RWPE2 (cell line): ENCODE measurements at regions not wholly inside any gene's neighbourhood (a gene's known extent, or its start where the extent isn't known, plus 50 kb on each side); places are given as distances from the start of the nearest gene placed in this dataset.
"Not testable (repeated sequence)": the region's sequence is repeated elsewhere in the genome, so short reads cannot be mapped to it uniquely, and the experiment has no call there.

Experiments used
- ATAC-seq: fragments of 200-7000 bp; cut with Tn5 transposase; 3 replicates; pipeline ENCODE4 v1.9.1; 2021; ENCODE audit warnings: low read depth
- DNase-seq: peaks from one replicate; pipeline ENCODE4 v3.0.0-alpha.2; 2020; ENCODE audit warnings: low spot score
- H3K27ac ChIP-seq: fragments of 450-650 bp; 2 replicates; pipeline ENCODE4 v1.5.1; 2017; ENCODE audit warnings: mild to moderate bottlenecking; ENCODE audit not compliant: poor library complexity, severe bottlenecking
- H3K27me3 ChIP-seq: fragments of 250-450 bp; sonication (Bioruptor Pico); 2 replicates; pipeline ENCODE4 v1.5.1; 2021; ENCODE audit warnings: mild to moderate bottlenecking, moderate library complexity; ENCODE audit not compliant: insufficient read depth, poor library complexity, severe bottlenecking
- H3K36me3 ChIP-seq: fragments of 250-450 bp; sonication (Bioruptor Pico); 2 replicates; pipeline ENCODE4 v1.5.1; 2020; ENCODE audit warnings: low read depth, mild to moderate bottlenecking, moderate library complexity
- H3K4me1 ChIP-seq: fragments of 250-450 bp; sonication (Bioruptor Pico); 2 replicates; pipeline ENCODE4 v1.5.1; 2021; ENCODE audit warnings: mild to moderate bottlenecking, moderate library complexity; ENCODE audit not compliant: insufficient read depth, poor library complexity, severe bottlenecking
- H3K4me3 ChIP-seq: fragments of 250-450 bp; sonication (Bioruptor Pico); 2 replicates; pipeline ENCODE4 v1.5.1; 2021; ENCODE audit warnings: mild to moderate bottlenecking, moderate library complexity; ENCODE audit not compliant: severe bottlenecking
- H3K9me3 ChIP-seq: fragments of 250-450 bp; sonication (Bioruptor Pico); 2 replicates; pipeline ENCODE4 v1.5.1; 2021; ENCODE audit warnings: mild to moderate bottlenecking, moderate library complexity; ENCODE audit not compliant: severe bottlenecking
- TF ChIP-seq, protein P1 (sequence below): fragments of 450-650 bp; IDR thresholded peaks from one replicate; pipeline ENCODE4 v1.5.1; 2017; ENCODE audit warnings: mild to moderate bottlenecking, moderate library complexity; ENCODE audit not compliant: poor library complexity, severe bottlenecking

DNA sequence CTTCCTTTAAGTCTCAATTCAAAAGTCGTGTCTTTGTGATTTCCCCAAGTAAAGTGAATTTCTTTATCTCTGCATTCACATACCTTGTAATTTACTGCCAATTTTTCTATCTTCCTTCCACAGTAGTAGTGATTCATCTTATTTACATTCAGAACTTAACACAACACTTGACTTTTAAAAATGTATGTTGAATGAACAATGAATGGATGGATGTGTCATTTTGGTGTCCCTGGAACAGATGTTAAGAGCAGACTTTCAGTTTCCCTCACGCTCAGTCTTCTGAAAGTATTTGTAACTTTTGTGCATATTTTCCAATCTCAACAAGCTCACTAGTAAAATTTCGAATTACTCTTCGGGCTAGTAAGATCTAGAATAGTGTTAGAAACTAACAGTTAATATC lies 352.0 kb downstream of the HHIPL2 start:
- no peaks in the 10 kb centered on the region for H3K9me3 ChIP-seq
- ATAC-seq = no peak
- no peak overlapping the region for H3K27ac ChIP-seq
- DNase-seq = no peak
- no peaks in the 10 kb centered on the region for H3K36me3 ChIP-seq
- H3K4me3 ChIP-seq = no peak overlapping the region
- TF ChIP-seq, protein P1, sequence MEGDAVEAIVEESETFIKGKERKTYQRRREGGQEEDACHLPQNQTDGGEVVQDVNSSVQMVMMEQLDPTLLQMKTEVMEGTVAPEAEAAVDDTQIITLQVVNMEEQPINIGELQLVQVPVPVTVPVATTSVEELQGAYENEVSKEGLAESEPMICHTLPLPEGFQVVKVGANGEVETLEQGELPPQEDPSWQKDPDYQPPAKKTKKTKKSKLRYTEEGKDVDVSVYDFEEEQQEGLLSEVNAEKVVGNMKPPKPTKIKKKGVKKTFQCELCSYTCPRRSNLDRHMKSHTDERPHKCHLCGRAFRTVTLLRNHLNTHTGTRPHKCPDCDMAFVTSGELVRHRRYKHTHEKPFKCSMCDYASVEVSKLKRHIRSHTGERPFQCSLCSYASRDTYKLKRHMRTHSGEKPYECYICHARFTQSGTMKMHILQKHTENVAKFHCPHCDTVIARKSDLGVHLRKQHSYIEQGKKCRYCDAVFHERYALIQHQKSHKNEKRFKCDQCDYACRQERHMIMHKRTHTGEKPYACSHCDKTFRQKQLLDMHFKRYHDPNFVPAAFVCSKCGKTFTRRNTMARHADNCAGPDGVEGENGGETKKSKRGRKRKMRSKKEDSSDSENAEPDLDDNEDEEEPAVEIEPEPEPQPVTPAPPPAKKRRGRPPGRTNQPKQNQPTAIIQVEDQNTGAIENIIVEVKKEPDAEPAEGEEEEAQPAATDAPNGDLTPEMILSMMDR = no peak
- no peaks in the 10 kb centered on the region for H3K4me1 ChIP-seq
- H3K27me3 ChIP-seq = no peaks in the 10 kb centered on the region

DNA sequence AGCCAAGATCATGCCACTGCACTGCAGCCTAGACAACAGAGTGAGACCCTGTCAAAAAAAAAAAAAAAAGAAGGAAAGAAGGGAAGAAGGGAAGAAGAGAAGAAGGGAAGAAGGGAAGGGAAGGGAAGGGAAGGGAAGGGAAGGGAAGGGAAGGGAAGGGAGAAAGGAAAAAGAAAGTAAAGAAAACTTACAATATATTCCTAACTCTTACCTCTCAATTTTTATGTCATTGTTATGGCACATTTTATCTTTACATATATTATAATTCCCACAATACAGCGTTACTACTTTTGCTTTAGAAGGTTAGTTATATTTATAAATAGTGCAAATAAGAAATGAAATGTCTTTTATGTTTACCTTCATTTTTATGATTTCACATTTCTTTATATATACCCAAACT lies 358.7 kb downstream of the HHIPL2 start:
- no peak for ATAC-seq
- no peaks in the 10 kb centered on the region for H3K27me3 ChIP-seq
- no peaks in the 10 kb centered on the region for H3K4me1 ChIP-seq
- no peaks in the 10 kb centered on the region for H3K9me3 ChIP-seq
- DNase-seq = no peak
- H3K27ac ChIP-seq = no peak overlapping the region
- TF ChIP-seq, protein P1 = no peak
- no peak overlapping the region for H3K4me3 ChIP-seq
- no peaks in the 10 kb centered on the region for H3K36me3 ChIP-seq

DNA sequence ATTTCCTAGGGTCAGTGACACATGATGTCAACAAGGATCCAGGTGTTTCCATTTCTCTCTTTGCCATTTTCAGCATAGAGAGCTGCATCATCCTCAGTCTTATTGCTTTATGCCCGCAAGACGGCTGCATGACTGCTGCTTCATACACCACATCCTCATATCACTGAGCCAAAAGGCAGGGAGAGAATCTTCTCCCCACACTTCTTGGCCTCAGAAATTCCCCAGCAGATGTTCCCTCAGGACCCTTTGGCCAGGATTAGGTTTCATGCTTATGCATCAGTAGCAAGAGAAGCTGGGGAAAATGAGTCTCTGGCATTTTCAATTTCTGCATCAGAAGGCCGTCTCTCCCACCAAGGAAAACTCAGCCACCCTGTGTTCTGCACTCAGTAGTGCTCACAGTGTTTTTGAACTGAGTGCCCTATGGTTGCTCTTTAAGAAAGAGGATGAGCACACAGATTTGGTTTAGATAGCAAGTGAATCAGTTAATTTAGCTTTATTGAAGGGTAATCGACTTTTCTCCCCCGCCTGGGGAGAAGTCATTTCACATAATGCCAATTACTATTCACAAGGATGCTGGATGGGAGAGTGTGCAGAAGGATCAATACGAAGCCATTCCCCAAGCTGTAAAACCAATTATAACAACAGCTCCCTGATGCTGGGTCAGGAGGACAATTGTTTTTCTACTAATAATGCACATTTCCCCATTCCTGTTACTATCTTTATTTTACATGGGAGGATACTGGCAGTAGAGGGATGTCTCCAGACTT lies 360.2 kb downstream of the HHIPL2 start:
- no peaks in the 10 kb centered on the region for H3K27me3 ChIP-seq
- H3K36me3 ChIP-seq = no peaks in the 10 kb centered on the region
- ATAC-seq (no peak), DNase-seq (no peak)
- no peak overlapping the region for H3K4me3 ChIP-seq
- no peaks in the 10 kb centered on the region for H3K9me3 ChIP-seq
- TF ChIP-seq, protein P1 = no peak
- H3K4me1 ChIP-seq = no peaks in the 10 kb centered on the region
- H3K27ac ChIP-seq = no peak overlapping the region

DNA sequence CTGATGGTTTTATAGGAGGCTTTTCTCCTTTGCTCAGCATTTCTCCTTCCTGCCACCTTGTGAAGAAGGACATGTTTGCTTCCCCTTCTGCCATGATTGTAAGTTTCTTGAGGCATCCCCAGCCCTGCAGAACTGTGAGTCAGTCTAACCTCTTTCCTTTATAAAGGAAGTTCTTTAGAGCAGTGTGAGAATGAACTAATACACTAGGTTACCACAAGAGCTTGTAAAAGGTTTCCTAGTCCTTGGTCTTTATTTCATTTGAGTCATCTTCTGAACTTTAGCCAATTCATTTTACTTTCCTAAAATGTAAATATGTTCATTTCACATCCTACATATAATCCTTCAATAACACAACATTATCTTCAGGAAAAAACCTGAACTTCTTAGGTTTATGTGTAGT lies 365.3 kb downstream of the HHIPL2 start:
- Histone ChIP-seq H3K4me3 (no peak overlapping the region), H3K27me3 (no peaks in the 10 kb centered on the region), H3K27ac (no peak overlapping the region), H3K36me3 (no peaks in the 10 kb centered on the region), H3K4me1 (no peaks in the 10 kb centered on the region), H3K9me3 (no peaks in the 10 kb centered on the region)
- DNase-seq = no peak
- ATAC-seq = no peak
- TF ChIP-seq, protein P1 = no peak

DNA sequence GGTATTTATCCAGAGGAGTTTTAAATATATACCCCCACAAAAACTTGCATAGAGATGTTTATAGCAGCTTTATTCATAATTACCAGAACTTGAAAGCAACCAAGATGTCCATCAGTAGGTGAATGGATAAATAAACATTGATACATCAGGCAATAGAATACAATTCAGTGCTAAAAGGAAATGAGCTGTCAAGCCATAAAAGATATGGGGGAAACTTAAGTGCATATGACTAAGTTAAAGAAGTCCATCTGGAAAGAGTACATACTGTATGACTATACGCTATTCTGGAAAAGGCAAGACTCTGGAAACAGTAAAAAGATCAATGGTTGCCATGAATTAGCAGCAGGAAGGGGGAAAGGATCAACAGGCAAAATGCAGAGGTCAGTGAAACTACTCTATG lies 366.7 kb downstream of the HHIPL2 start:
- H3K9me3 ChIP-seq = no peaks in the 10 kb centered on the region

DNA sequence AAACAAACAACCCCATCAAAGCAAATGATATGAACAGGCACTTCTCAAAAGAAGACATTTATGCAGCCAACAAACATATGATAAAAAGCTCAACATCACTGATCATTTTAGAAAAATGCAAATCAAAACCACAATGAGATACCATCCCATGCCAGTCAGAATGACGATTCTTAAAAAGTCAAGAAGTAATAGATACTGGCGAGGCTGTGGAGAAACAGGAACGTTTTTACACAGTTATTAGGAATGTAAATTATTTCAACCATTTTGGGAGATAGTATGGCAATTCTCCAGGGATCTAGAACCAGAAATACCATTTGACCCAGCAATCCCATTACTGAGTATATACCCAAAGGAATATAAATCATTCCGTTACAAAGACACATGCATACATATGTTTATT lies 370.4 kb downstream of the HHIPL2 start:
- H3K27ac ChIP-seq, DNase-seq, ATAC-seq, H3K4me1 ChIP-seq, H3K27me3 ChIP-seq, H3K9me3 ChIP-seq, H3K4me3 ChIP-seq, H3K36me3 ChIP-seq: not testable (repeated sequence)

More for the DNA sequence above, 366.7 kb downstream of the HHIPL2 start:
- H3K4me3 ChIP-seq = no peak overlapping the region
- no peak for ATAC-seq
- H3K36me3 ChIP-seq = no peaks in the 10 kb centered on the region
- no peaks in the 10 kb centered on the region for H3K4me1 ChIP-seq
- no peak overlapping the region for H3K27ac ChIP-seq
- no peaks in the 10 kb centered on the region for H3K27me3 ChIP-seq
- DNase-seq = no peak
- TF ChIP-seq, protein P1 = no peak
